Lung (tissue), 11 donors: ENCODE measurements at regions not wholly inside any gene's neighbourhood (a gene's known extent, or its start where the extent isn't known, plus 50 kb on each side); places are given as distances from the start of the nearest gene placed in this dataset.

ENCODE experiments used
- ATAC-seq: fragments of 200-7000 bp; cut with Tn5 transposase; one replicate; pipeline ENCODE4 v1.9.1; 2020; ENCODE audit warnings: moderate number of reproducible peaks; ENCODE audit not compliant: insufficient read depth, low FRiP score
- DNase-seq, 3 donors: peaks; one replicate each; pipeline ENCODE4 v3.0.0-alpha.2; 2013 to 2017
- H3K27ac ChIP-seq, 2 donors: one replicate each; pipeline ENCODE4 v1.5.1; 2013; ENCODE audit warnings: mild to moderate bottlenecking in 2 of 2, moderate library complexity in 2 of 2, control low read depth in 1 of 2, inconsistent platforms in 1 of 2, low read depth in 1 of 2, low read length in 1 of 2
- H3K27me3 ChIP-seq, 3 donors: one replicate each; pipeline ENCODE4 v1.5.1; 2013; ENCODE audit warnings: low read length in 2 of 3; ENCODE audit not compliant: control insufficient read depth in 3 of 3, insufficient read depth in 3 of 3
- H3K36me3 ChIP-seq, 4 donors: one replicate each; pipeline ENCODE4 v1.5.1; 2013; ENCODE audit warnings: low read length in 4 of 4, mild to moderate bottlenecking in 1 of 4, moderate library complexity in 1 of 4; ENCODE audit not compliant: control insufficient read depth in 4 of 4, insufficient read depth in 4 of 4
- H3K4me1 ChIP-seq, 5 donors: one replicate each; pipeline ENCODE4 v1.5.1; 2013; ENCODE audit warnings: low read length in 5 of 5, mild to moderate bottlenecking in 2 of 5, moderate library complexity in 1 of 5; ENCODE audit not compliant: control insufficient read depth in 5 of 5, insufficient read depth in 5 of 5
- H3K4me3 ChIP-seq: one replicate; pipeline ENCODE4 v1.5.1; 2013; ENCODE audit warnings: mild to moderate bottlenecking, control low read depth, moderate library complexity
- H3K9ac ChIP-seq, 2 donors: one replicate each; pipeline ENCODE4 v1.5.1; 2013; ENCODE audit warnings: low read length in 2 of 2, control low read depth in 1 of 2; ENCODE audit not compliant: insufficient read depth in 1 of 2
- H3K9me3 ChIP-seq, 4 donors: one replicate each; pipeline ENCODE4 v1.5.1; 2013; ENCODE audit warnings: low read length in 3 of 4, mild to moderate bottlenecking in 1 of 4, moderate library complexity in 1 of 4; ENCODE audit not compliant: control insufficient read depth in 4 of 4, insufficient read depth in 3 of 4
- CTCF ChIP-seq: IDR thresholded peaks from 2 replicates; pipeline ENCODE4 v1.5.1; 2012; ENCODE audit warnings: mild to moderate bottlenecking; ENCODE audit errors: control extremely low read depth, extremely low read depth
- WGBS, 2 donors: extraction: QIAGEN DNeasy Blood & Tissue Kit; methylation state at CpG; one replicate each; pipeline ENCODE4 v1.1.7; 2013; 5-methylcytosine and 5-hydroxymethylcytosine counted together
- donor health status: control.
- donor health status: control.
- donor health status: Bipolar disorder and iron deficiency.
- donor health status: healthy.
- donor health status: DM: yes; HTN: yes; CAD: no.

DNA sequence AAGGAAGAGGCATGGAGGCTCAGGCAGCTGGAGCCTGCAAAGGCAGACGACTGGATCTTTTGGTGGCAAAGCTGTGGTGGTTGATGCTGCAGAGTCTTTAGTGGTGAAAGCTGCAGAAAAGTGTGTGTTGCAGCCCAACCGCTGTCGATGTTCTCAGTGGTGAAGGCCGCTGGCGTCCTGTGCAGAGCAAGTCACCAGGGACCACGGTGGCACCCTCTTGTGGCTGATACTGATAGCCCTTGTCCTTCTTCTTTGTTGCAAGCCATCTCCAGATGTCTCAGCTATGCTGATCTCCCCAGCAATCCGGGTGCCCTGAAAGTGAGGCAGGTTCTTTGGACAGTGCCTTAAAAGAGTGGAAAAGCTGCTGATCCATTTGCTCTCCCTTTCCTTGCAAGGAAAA is 610.9 kb upstream of the PCDH9 start:
- Histone ChIP-seq H3K9me3 (peaks cover 0 to 9% (median 0%) of the 10 kb centered on the region in 4 donors), H3K27me3 (no peaks in the 10 kb centered on the region), H3K4me3 (no peak overlapping the region), H3K36me3 (no peaks in the 10 kb centered on the region), H3K4me1 (no peaks in the 10 kb centered on the region), H3K27ac (no peak overlapping the region), H3K9ac (no peak overlapping the region)
- no peak for TF ChIP-seq CTCF
- DNase-seq (no peak), ATAC-seq (no peak)
- 81 to 82% methylated on average over 7 of the region's 7 CpGs for WGBS, 2 donors

DNA sequence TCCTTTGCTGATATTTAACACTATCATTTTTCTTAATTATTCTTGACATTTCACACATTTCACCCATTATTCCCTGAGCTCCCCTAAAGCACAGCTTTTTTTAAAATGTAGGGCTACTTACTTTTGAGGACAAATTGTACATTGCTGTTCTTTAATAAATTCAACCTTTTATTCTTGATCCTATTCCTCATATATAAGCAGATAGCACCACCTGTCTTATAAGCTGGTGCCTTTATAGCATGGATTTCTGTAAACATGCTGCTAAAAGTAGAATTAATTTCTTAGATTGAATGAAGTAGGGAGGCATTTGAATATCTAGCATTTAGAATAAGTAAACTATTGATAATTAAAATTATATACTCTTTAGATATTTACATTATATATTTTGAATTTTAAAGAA is 603.4 kb upstream of the PCDH9 start:
- Histone ChIP-seq H3K27ac (no peak overlapping the region), H3K4me1 (no peaks in the 10 kb centered on the region), H3K36me3 (no peaks in the 10 kb centered on the region), H3K9ac (no peak overlapping the region), H3K4me3 (no peak overlapping the region), H3K27me3 (no peaks in the 10 kb centered on the region), H3K9me3 (peaks cover 0 to 3% (median 0%) of the 10 kb centered on the region in 4 donors)
- TF ChIP-seq CTCF: no peak
- peak in 1 of 3 donors; percentile 17 for DNase-seq
- ATAC-seq: no peak

DNA sequence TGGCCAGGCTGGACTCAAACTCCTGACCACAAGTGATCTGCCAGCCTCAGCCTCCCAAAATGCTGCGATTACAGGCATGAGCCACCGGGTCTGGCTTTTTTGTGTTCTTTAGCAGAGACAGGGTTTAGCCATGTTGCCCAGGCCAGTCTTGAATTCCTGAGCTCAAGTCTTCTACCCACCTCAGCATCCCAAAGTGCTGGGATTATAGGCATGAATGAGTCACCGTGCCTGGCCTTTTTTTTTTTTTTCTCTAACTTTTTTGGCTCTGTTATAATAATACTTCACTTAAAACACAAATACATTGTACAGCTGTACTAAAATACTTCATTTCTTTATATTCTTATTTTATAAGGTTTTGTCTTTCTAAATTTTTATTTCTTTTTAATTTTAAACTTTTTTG is 599.5 kb upstream of the PCDH9 start:
- no peak overlapping the region for H3K27ac ChIP-seq
- 93 to 94% methylated on average over 3 of the region's 3 CpGs for WGBS, 2 donors

More for the DNA sequence above, 599.5 kb upstream of the PCDH9 start:
- Histone ChIP-seq H3K27me3 (no peaks in the 10 kb centered on the region), H3K36me3 (no peaks in the 10 kb centered on the region), H3K9ac (no peak overlapping the region), H3K4me3 (no peak overlapping the region), H3K9me3 (peaks cover 0 to 3% (median 0%) of the 10 kb centered on the region in 4 donors), H3K4me1 (no peaks in the 10 kb centered on the region)
- ATAC-seq (no peak), DNase-seq (no peak)
- no peak for TF ChIP-seq CTCF
